H1 (cell line): ENCODE measurements at regions not wholly inside any gene's neighbourhood (a gene's known extent, or its start where the extent isn't known, plus 50 kb on each side); places are given as distances from the start of the nearest gene placed in this dataset.

Experiments used
- CBX5 ChIP-seq: fragments of 300-800, 300-1000 bp; sonication (generic); IDR thresholded peaks from 2 replicates; pipeline ENCODE4 v1.7.1; 2016; ENCODE audit warnings: antibody characterized with exemption, low read length, low read depth
- HDAC6 ChIP-seq: IDR thresholded peaks from one replicate; pipeline ENCODE4 v1.7.1; 2012; ENCODE audit warnings: low read depth, mild to moderate bottlenecking, inconsistent platforms, low read length, moderate library complexity
- RFX5 ChIP-seq: IDR thresholded peaks from 2 replicates; pipeline ENCODE4 v1.6.1; 2011; ENCODE audit warnings: low read depth, low read length, improper control_type of control experiment, borderline replicate concordance
- SIN3A ChIP-seq, 2 experiments: IDR thresholded peaks in 1 of 2; conservative IDR thresholded peaks in 1 of 2; 2 replicates each; pipeline ENCODE4 v1.6.1; 2011 to 2012; ENCODE audit warnings: low read length in 2 of 2, improper control_type of control experiment in 1 of 2, low read depth in 1 of 2, mild to moderate bottlenecking in 1 of 2
- SUZ12 ChIP-seq: fragments of 200-600 bp; sonication (generic); IDR thresholded peaks from 2 replicates; pipeline ENCODE4 v1.6.1; 2012; ENCODE audit warnings: mild to moderate bottlenecking, inconsistent platforms, low read length, moderate library complexity, mixed read lengths

- TF ChIP-seq SUZ12 (no peak), RFX5 (no peak), HDAC6 (no peak), CBX5 (no peak), SIN3A (conservative IDR thresholded peaks at IDR 0.05 in 1 of 2, IDR thresholded peaks at IDR 0.05 in 1 of 2; ENCODE audit: low read depth in 1 of 2, low read length in 2 of 2) (no peak)
These were observed 407.9 kb downstream of the SOX9 start (continued) for GRCh38 chr17:72528683-72529082.
